Parathyroid adenoma (tissue), 2 donors: ENCODE measurements at regions not wholly inside any gene's neighbourhood (a gene's known extent, or its start where the extent isn't known, plus 50 kb on each side); places are given as distances from the start of the nearest gene placed in this dataset.
"Not testable (repeated sequence)": the region's sequence is repeated elsewhere in the genome, so short reads cannot be mapped to it uniquely, and the experiment has no call there.

Experiments
- H2AFZ ChIP-seq: fragments of 300-600 bp; sonication (generic); one replicate; pipeline ENCODE4 v1.7.0; 2017; ENCODE audit warnings: antibody characterized with exemption, mild to moderate bottlenecking
- H3K27ac ChIP-seq: fragments of 300-600 bp; sonication (generic); one replicate; pipeline ENCODE4 v1.7.0; 2017
- H3K27me3 ChIP-seq: fragments of 300-600 bp; sonication (generic); one replicate; pipeline ENCODE4 v1.7.0; 2017; ENCODE audit warnings: low read length; ENCODE audit not compliant: control insufficient read depth, insufficient read depth
- H3K36me3 ChIP-seq: fragments of 300-600 bp; sonication (generic); one replicate; pipeline ENCODE4 v1.7.0; 2017; ENCODE audit warnings: low read length; ENCODE audit not compliant: control insufficient read depth, insufficient read depth
- H3K4me1 ChIP-seq: fragments of 300-600 bp; sonication (generic); one replicate; pipeline ENCODE4 v1.7.0; 2017; ENCODE audit warnings: control low read depth
- H3K4me2 ChIP-seq: fragments of 300-600 bp; sonication (generic); one replicate; pipeline ENCODE4 v1.7.0; 2017; ENCODE audit warnings: low read length
- H3K4me3 ChIP-seq: fragments of 300-600 bp; sonication (generic); one replicate; pipeline ENCODE4 v1.7.0; 2017; ENCODE audit warnings: low read depth, low read length
- H3K79me2 ChIP-seq: fragments of 300-600 bp; sonication (generic); one replicate; pipeline ENCODE4 v1.7.0; 2017; ENCODE audit warnings: control low read depth
- H3K9ac ChIP-seq: fragments of 300-600 bp; sonication (generic); one replicate; pipeline ENCODE4 v1.7.0; 2017; ENCODE audit warnings: mild to moderate bottlenecking
- H3K9me3 ChIP-seq: fragments of 300-600 bp; sonication (generic); one replicate; pipeline ENCODE4 v1.7.0; 2017; ENCODE audit warnings: low read length; ENCODE audit not compliant: control insufficient read depth
- TF ChIP-seq, protein P1 (sequence below): fragments of 300-600 bp; sonication (generic); IDR thresholded peaks from one replicate; pipeline ENCODE4 v1.7.0; 2017; ENCODE audit warnings: antibody characterized with exemption, mild to moderate bottlenecking
- donor health status: primary hyperparathyroidism.

DNA sequence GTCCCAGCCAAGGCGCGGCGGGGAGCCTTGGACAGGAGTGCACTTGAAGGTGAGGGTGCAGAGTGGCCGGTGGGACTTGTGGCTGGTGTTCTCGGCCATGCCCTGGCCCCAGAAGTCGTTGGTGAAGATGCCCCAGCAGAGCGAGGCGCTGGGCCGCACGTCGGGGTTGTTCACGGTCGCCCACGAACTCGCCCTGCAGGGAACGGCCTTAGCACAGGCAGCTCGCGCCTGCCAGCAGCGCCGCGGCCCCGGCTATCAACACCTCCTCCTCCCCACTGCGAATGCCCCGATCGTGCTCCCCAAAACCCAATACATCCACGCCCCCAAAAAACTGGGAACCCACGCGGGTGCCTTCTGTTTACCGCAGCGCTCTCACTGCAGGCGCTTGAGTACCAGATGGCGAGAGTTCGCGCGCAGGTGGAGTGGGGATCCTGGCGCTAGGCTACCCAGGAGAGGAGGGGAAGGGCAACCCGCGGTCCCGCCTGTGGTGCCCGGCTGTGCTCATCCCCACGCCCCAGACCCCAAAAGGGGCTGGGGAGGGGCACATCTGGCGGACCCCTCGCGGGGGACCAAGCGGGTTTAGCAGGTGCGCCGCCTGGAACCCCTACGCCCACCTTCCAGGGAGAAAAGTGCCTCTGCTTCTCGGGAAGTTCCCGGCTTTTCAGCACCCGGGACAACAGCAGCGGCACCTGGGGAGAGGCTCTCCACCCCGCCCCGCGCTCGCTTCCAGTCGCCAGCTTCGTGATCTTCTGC, 386.3 kb upstream of the TMTC1 start:
- Histone ChIP-seq H3K36me3 (no peaks in the 10 kb centered on the region), H3K27me3 (no peaks in the 10 kb centered on the region), H3K27ac (no peak overlapping the region), H3K9me3 (no peaks in the 10 kb centered on the region), H2AFZ (no peak overlapping the region), H3K9ac (no peak overlapping the region), H3K4me1 (no peaks in the 10 kb centered on the region), H3K4me2 (no peak overlapping the region), H3K79me2 (no peaks in the 10 kb centered on the region), H3K4me3 (no peak overlapping the region)
- TF ChIP-seq, protein P1, sequence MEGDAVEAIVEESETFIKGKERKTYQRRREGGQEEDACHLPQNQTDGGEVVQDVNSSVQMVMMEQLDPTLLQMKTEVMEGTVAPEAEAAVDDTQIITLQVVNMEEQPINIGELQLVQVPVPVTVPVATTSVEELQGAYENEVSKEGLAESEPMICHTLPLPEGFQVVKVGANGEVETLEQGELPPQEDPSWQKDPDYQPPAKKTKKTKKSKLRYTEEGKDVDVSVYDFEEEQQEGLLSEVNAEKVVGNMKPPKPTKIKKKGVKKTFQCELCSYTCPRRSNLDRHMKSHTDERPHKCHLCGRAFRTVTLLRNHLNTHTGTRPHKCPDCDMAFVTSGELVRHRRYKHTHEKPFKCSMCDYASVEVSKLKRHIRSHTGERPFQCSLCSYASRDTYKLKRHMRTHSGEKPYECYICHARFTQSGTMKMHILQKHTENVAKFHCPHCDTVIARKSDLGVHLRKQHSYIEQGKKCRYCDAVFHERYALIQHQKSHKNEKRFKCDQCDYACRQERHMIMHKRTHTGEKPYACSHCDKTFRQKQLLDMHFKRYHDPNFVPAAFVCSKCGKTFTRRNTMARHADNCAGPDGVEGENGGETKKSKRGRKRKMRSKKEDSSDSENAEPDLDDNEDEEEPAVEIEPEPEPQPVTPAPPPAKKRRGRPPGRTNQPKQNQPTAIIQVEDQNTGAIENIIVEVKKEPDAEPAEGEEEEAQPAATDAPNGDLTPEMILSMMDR: no peak

DNA sequence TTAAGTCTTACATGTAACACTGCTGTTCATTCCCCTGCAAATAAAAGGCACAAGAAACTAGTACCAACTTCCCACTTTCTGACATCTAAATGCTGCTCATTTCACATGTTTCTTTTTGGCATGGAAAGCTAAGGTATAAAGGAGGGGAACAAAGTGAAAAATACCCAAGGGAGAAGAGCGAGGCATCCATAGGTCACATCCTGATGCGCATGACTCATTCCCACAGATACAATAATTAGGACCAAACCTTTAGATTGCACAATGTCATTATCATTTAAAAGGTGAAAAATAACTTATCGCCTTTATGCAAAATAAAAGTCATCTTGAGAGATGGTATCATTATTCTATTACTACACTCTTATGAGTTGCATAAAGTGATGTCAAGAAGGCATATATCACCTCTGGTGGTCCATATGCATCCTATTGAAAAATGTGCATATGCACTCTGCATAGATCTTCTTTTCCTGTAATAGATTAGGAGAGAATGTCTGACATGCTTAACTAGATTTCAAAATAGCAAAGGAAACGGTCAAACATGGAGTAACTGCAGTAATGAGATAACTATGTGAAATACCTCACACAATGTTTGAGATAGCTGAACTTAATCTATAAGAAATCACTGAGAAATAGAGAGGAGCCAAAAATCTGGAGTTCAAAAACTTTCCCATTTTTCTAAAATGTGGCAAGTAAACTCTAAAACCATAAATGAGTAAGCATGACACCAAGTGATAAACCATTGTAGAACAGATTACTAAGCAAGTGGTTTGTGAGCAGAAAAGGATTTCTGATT, 382.5 kb upstream of the TMTC1 start:
- H3K9me3 ChIP-seq: no peaks in the 10 kb centered on the region
- no peak overlapping the region for H3K4me2 ChIP-seq
- no peaks in the 10 kb centered on the region for H3K79me2 ChIP-seq
- TF ChIP-seq, protein P1: no peak
- no peak overlapping the region for H3K27ac ChIP-seq
- no peak overlapping the region for H3K9ac ChIP-seq
- no peak overlapping the region for H3K4me3 ChIP-seq
- no peaks in the 10 kb centered on the region for H3K36me3 ChIP-seq
- H2AFZ ChIP-seq: no peak overlapping the region
- H3K27me3 ChIP-seq: no peaks in the 10 kb centered on the region
- H3K4me1 ChIP-seq: no peaks in the 10 kb centered on the region

DNA sequence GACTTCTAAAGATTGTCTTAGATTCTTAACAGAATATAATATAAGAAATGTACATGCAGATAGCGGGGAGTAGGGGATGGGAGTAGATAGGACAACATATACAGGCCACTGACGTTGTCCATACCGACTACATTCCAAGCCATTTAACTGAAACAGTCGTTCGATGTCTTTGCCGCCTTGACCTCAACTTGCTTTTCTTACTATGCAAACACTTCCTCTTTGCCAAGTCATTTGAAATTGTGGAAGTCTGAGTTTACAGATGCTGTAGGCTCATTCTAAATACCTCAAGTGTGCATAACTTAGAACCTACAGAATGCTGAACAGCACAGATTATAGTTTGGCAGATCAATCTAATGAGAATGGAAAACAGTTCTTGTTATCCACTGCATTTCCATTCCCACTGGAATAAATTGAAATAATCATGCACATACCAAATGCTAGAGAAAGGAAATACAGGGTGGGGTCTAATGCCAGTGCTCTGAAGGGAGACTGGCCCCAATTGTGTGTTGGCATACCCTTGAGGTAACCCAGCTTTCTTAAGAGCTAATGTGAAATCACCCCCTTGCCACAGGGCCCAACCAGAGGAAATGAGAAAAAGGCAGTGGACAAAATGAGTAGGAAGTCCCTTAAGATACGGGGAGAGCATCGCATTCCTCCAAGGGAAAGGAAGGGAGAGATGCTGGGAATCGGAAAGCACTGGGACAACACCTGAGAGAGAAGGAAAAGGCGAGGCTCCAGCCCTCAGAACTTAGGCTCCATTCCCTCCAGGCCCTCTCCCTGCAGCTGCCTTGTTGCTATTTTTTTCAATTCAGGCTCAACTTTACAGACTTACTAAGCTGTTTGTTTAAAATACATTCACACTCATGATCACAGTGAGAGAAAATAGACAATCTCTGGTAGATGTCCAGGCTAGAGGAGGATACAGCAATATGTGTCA, 380.9 kb upstream of the TMTC1 start:
- H3K27me3 ChIP-seq: no peaks in the 10 kb centered on the region
- no peaks in the 10 kb centered on the region for H3K79me2 ChIP-seq
- H3K4me3 ChIP-seq: no peak overlapping the region
- no peak overlapping the region for H3K27ac ChIP-seq
- H3K9ac ChIP-seq: no peak overlapping the region
- no peaks in the 10 kb centered on the region for H3K36me3 ChIP-seq
- no peak overlapping the region for H3K4me2 ChIP-seq
- TF ChIP-seq, protein P1: no peak
- no peaks in the 10 kb centered on the region for H3K9me3 ChIP-seq
- no peaks in the 10 kb centered on the region for H3K4me1 ChIP-seq
- H2AFZ ChIP-seq: no peak overlapping the region

- H3K4me1 ChIP-seq, H3K9me3 ChIP-seq, H2AFZ ChIP-seq, H3K27me3 ChIP-seq, H3K4me3 ChIP-seq, H3K27ac ChIP-seq, H3K9ac ChIP-seq, H3K36me3 ChIP-seq, H3K79me2 ChIP-seq, H3K4me2 ChIP-seq: not testable (repeated sequence)
Observed at GRCh38 chr12:30156833-30157232, 373.1 kb upstream of the TMTC1 start.
